NB4 (cell line): ENCODE measurements at regions not wholly inside any gene's neighbourhood (a gene's known extent, or its start where the extent isn't known, plus 50 kb on each side); places are given as distances from the start of the nearest gene placed in this dataset.

ENCODE experiments used
- DNase-seq: peaks from one replicate; pipeline ENCODE4 v3.0.0; 2010; ENCODE audit warnings: low read depth
- H3K4me3 ChIP-seq: one replicate; pipeline ENCODE4 v1.5.1; 2011; ENCODE audit warnings: mild to moderate bottlenecking, low read depth, low read length, moderate library complexity
- MYC ChIP-seq: IDR thresholded peaks from 2 replicates; pipeline ENCODE4 v1.6.1; 2011; ENCODE audit warnings: low read depth, low read length
- POLR2A ChIP-seq: IDR thresholded peaks from 2 replicates; pipeline ENCODE4 v1.6.1; 2011; ENCODE audit warnings: mild to moderate bottlenecking; ENCODE audit not compliant: insufficient read length; ENCODE audit errors: extremely low read depth
- TF ChIP-seq, protein P1 (sequence below): IDR thresholded peaks from 2 replicates; pipeline ENCODE4 v1.6.1; 2011; ENCODE audit warnings: low read depth, low read length
- TF ChIP-seq, protein P2 (sequence below): IDR thresholded peaks from one replicate; pipeline ENCODE4 v1.5.1; 2012; ENCODE audit warnings: low read depth, low read length

DNA sequence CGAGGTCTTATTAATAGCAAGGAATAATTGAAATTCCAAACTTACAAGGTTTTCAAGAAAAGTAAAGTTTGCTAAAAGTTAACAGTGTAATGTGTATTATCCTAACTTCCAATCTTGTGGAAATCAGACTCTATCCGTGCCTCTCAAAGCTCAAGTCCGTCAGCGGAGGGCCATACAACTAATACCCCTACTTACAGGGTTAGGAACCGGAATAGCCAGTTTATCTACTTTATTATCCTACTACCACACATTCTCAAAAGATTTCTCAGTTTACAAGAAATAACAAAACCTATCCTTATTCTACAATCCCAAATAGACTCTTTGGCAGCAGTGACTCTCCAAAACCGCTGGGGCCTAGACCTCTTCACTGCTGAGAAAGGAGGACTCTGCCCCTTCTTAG, 457.8 kb downstream of the PTPRC start:
- H3K4me3 ChIP-seq, result no peak overlapping the region
- TF ChIP-seq, protein P1, sequence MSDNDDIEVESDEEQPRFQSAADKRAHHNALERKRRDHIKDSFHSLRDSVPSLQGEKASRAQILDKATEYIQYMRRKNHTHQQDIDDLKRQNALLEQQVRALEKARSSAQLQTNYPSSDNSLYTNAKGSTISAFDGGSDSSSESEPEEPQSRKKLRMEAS, result no peak
- TF ChIP-seq, protein P2, sequence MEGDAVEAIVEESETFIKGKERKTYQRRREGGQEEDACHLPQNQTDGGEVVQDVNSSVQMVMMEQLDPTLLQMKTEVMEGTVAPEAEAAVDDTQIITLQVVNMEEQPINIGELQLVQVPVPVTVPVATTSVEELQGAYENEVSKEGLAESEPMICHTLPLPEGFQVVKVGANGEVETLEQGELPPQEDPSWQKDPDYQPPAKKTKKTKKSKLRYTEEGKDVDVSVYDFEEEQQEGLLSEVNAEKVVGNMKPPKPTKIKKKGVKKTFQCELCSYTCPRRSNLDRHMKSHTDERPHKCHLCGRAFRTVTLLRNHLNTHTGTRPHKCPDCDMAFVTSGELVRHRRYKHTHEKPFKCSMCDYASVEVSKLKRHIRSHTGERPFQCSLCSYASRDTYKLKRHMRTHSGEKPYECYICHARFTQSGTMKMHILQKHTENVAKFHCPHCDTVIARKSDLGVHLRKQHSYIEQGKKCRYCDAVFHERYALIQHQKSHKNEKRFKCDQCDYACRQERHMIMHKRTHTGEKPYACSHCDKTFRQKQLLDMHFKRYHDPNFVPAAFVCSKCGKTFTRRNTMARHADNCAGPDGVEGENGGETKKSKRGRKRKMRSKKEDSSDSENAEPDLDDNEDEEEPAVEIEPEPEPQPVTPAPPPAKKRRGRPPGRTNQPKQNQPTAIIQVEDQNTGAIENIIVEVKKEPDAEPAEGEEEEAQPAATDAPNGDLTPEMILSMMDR, result no peak
- TF ChIP-seq POLR2A (no peak), MYC (no peak)
- no peak for DNase-seq

DNA sequence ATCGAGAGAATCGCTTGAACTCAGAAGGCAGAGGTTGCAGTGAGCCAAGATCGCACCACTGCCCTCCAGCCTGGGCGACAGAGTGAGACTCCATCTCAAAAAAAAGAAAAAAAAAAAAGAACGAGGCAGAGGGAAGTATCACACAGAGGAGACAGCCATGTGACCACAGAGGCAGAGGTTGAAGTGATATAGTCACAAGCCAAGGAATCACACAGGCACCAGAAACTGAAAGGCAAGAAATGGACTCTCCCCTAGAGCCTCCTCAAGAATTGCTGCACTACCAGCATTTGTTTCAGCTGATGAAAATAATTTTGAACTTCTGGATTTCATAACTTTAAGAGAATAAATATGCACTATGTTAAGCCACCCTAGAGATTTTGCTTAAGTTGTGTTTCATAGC, 459.6 kb downstream of the PTPRC start:
- TF ChIP-seq, protein P1, result no peak
- TF ChIP-seq, protein P2, result no peak
- TF ChIP-seq POLR2A (no peak), MYC (no peak)
- DNase-seq, result no peak
- no peak overlapping the region for H3K4me3 ChIP-seq

DNA sequence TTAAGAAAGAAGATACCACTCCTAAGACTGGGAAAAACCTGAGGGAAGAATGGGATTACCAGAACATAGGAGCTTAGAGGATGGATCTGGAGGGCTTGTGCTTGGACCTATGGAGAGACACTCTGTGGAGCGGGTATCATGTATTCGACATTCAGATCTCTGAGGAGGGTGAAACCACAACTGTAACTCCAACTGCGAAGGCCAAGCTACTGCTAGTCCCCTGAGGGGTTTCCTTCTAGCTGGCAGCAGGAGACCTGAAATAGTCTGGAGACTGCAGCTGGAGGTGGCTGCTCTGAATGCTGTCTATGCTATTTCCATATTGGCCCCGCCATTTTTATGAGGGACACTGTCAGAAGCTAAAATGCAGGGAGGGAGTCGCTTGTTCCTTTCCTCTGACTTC, 462.3 kb downstream of the PTPRC start:
- TF ChIP-seq, protein P1, result no peak
- TF ChIP-seq MYC (no peak), POLR2A (no peak)
- TF ChIP-seq, protein P2, result no peak
- peak; percentile 78 for DNase-seq
- no peak overlapping the region for H3K4me3 ChIP-seq

DNA sequence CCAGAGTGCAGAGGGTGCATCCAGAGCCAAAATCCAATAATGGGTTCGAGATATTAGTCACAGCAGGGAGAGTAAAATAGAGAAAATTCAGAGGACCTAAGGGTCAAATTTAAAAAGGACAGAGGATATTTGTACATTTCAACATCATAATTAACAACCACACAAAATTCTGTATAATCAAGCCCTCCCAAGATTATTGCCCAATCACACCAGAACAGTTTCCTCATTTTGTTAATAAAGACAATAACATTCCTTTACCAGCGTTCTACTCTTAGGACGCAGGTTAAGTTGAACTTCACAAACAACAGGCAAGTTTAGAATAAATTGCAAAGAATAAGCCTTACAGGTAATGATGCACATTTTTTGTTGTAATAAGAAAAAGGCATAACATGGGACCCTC, 462.8 kb downstream of the PTPRC start:
- H3K4me3 ChIP-seq, result no peak overlapping the region
- peak; percentile 62 for DNase-seq
- TF ChIP-seq, protein P2, result no peak
- TF ChIP-seq MYC (no peak), POLR2A (no peak)
- TF ChIP-seq, protein P1, result no peak

DNA sequence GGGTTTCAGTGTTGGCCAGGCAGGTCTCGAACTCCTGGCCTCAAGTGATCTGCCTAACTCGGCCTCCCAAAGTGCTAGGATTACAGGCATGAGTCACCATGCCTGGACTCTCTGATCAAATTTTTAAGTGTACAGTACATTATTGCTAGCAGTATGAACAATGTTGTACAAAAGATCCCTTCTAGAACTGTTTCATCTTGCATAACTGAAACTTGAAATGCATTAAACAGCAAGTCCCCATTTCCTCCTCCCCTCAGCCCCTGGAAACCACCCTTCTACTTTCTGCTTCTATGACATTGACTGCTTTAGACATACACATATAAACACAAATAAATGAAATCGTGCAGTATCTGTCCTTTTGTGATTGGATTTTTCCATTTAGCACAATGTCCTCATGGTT, 463.4 kb downstream of the PTPRC start:
- no peak overlapping the region for H3K4me3 ChIP-seq
- TF ChIP-seq, protein P2, result no peak
- DNase-seq, result peak; percentile 36

DNA sequence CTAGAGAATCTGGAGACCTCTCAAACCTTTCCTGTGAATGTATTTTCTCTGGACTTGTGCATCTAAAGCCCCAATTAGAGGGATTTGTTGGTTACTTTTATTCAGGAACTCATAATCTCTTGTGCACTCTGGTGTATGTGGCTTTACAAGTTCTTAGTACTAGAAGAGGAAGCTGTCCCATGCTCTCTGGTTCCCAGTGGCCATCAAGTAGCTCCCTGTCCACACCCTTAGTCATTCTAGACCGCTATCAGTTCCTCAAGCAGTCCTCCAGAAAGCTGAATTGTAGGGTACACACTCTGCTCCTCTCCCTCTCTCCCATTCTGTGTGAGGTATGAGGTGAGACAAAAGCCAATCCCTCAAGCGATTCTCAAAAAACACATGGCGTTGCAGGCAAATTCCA, 470.3 kb downstream of the PTPRC start:
- DNase-seq, result peak; percentile 47
- no peak overlapping the region for H3K4me3 ChIP-seq
- TF ChIP-seq POLR2A (no peak), MYC (no peak)
- TF ChIP-seq, protein P2, result no peak
- TF ChIP-seq, protein P1, result no peak
